ENCODE measurements at regions not wholly inside any gene's neighbourhood (a gene's known extent, or its start where the extent isn't known, plus 50 kb on each side); places are given as distances from the start of the nearest gene placed in this dataset.

- DNase-seq: no peak
- Histone ChIP-seq H3K27me3 (no peaks in the 10 kb centered on the region), H3K4me3 (no peak overlapping the region), H3K4me1 (no peaks in the 10 kb centered on the region), H3K27ac (no peak overlapping the region), H3K36me3 (no peaks in the 10 kb centered on the region), H3K9me3 (no peaks in the 10 kb centered on the region)
- no peak for TF ChIP-seq CTCF (IDR thresholded peaks at IDR 0.05)
- TF ChIP-seq POLR2A (IDR thresholded peaks at IDR 0.05): no peak
- intact Hi-C loops (cut with DNase I; ENCODE audit: low total_unique reads): no loop called here
Observed at GRCh38 chr6:6911391-6911790, 196.4 kb upstream of the RREB1 start.

GRCh38 chr6:6912817-6913744 lies 194.7 kb upstream of the RREB1 start:
- intact Hi-C loops (cut with DNase I; ENCODE audit: low total_unique reads): no loop called here

GRCh38 chr6:6915219-6915618 lies 192.5 kb upstream of the RREB1 start:
- no peak for DNase-seq
- no peaks in the 10 kb centered on the region for H3K4me1 ChIP-seq
- H3K27ac ChIP-seq: peak overlapping the region; percentile 60 to 65
- no peaks in the 10 kb centered on the region for H3K36me3 ChIP-seq
- no peaks in the 10 kb centered on the region for H3K27me3 ChIP-seq
- TF ChIP-seq CTCF (IDR thresholded peaks at IDR 0.05) (no peak), POLR2A (IDR thresholded peaks at IDR 0.05) (no peak)
- intact Hi-C loops (cut with DNase I; ENCODE audit: low total_unique reads): no loop called here
- H3K4me3 ChIP-seq: peak overlapping the region; percentile 4 to 31
- no peaks in the 10 kb centered on the region for H3K9me3 ChIP-seq

More at GRCh38 chr6:6912817-6913744, 194.7 kb upstream of the RREB1 start:
- Histone ChIP-seq H3K36me3 (no peaks in the 10 kb centered on the region), H3K4me3 (no peak overlapping the region), H3K9me3 (no peaks in the 10 kb centered on the region), H3K27ac (no peak overlapping the region), H3K27me3 (no peaks in the 10 kb centered on the region), H3K4me1 (no peaks in the 10 kb centered on the region)
- DNase-seq: no peak
- TF ChIP-seq POLR2A (IDR thresholded peaks at IDR 0.05) (no peak), CTCF (IDR thresholded peaks at IDR 0.05) (no peak)

GRCh38 chr6:6915813-6916547 lies 191.8 kb upstream of the RREB1 start:
- H3K4me3 ChIP-seq: peak overlapping the region; percentile 4 to 31
- H3K4me1 ChIP-seq: no peaks in the 10 kb centered on the region
- DNase-seq: peak; percentile 69 to 80
- no peaks in the 10 kb centered on the region for H3K9me3 ChIP-seq
- H3K36me3 ChIP-seq: no peaks in the 10 kb centered on the region
- H3K27me3 ChIP-seq: no peaks in the 10 kb centered on the region
- peak overlapping the region; percentile 60 to 65 for H3K27ac ChIP-seq
- intact Hi-C loops (cut with DNase I; ENCODE audit: low total_unique reads): no loop called here
- TF ChIP-seq CTCF (IDR thresholded peaks at IDR 0.05) (no peak), POLR2A (IDR thresholded peaks at IDR 0.05) (no peak)

GRCh38 chr6:6916598-6916997 lies 191.2 kb upstream of the RREB1 start:
- DNase-seq: no peak
- TF ChIP-seq POLR2A (IDR thresholded peaks at IDR 0.05) (no peak), CTCF (IDR thresholded peaks at IDR 0.05) (no peak)
- H3K9me3 ChIP-seq: no peaks in the 10 kb centered on the region
- no peaks in the 10 kb centered on the region for H3K36me3 ChIP-seq
- H3K27me3 ChIP-seq: no peaks in the 10 kb centered on the region
- H3K27ac ChIP-seq: peak overlapping the region; percentile 60 to 65
- intact Hi-C loops (cut with DNase I; ENCODE audit: low total_unique reads): no loop called here
- H3K4me1 ChIP-seq: no peaks in the 10 kb centered on the region
- H3K4me3 ChIP-seq: no peak overlapping the region

All from uterus (tissue), 3 donors.